ENCODE measurements at regions not wholly inside any gene's neighbourhood (a gene's known extent, or its start where the extent isn't known, plus 50 kb on each side); places are given as distances from the start of the nearest gene placed in this dataset.
"Not testable (repeated sequence)": the region's sequence is repeated elsewhere in the genome, so short reads cannot be mapped to it uniquely, and the experiment has no call there.

DNA sequence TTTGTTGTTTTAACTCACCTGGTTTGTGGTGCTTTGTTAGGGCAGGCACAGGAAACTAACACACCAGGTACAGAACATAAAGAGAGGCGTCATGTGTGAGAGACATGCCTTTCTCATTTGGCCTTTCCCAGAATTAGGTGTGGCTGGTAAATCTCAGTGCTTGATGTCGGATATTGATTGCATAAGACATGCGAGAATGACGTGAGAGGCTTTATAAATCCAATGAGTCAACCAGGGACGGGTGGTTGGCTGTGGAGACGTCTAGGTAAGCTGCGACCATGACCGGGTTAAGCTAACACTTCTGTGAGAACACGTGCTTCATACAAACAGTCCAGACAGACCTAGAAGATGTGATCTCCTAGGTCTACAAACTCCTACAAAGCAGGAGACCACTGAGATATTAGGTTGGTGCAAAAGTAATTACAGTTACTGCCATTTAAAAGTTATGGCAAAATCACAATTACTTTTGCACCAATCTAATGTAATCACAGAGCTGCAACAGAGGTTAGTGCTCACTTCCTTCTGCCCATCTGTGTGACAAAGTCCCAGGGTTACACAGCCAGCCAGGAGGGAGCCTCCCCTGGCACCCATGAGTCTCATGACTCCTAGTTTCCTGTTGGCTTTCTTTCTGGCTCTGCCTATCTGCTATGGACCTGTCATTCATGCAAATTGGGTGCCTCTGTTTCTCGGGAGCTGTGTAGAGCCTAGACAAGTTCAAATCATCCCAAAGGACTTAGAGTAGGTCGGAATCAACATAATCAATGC lies 98.9 kb upstream of the ATP8B1 start:
- 84% methylated on average over 11 of the region's 11 CpGs for WGBS
- DNase-seq (ENCODE audit: extremely low spot score), result no peak
- Histone ChIP-seq H3K4me3 (ENCODE audit: low read depth, low read length) (no peak overlapping the region), H3K27ac (ENCODE audit: low read depth) (peak overlapping the region; percentile 35), H3K4me1 (ENCODE audit: insufficient read depth) (no peaks in the 10 kb centered on the region), H3K36me3 (ENCODE audit: insufficient read depth) (no peaks in the 10 kb centered on the region)

DNA sequence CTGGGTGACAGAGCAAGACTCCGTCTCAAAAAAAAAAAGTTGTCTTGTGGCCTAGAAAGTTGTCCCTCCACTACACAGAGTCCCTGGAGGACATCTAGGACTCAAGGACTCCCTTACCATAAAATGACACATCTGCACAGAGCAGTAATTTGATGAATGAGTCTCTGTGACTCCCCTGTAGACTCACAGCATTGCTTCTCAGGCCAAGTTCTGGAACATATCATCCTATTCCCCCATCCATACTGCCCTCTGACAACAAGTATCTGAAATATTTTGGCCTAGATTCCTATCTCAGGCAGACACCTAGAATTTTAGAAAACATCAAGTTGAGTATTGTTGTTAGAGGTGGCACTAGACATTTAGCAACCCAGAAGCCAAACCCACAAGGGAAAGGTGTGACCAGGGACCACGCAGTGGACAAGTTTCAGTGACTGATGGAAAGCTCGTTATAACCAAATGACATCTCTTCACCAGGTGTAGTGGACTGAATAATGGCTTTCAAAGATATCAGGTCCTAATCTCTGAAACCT lies 97.9 kb upstream of the ATP8B1 start:
- DNase-seq (ENCODE audit: extremely low spot score), result no peak
- H3K4me3 ChIP-seq (ENCODE audit: low read depth, low read length), result no peak overlapping the region
- no peak overlapping the region for H3K27ac ChIP-seq (ENCODE audit: low read depth)
- H3K36me3 ChIP-seq (ENCODE audit: insufficient read depth), result no peaks in the 10 kb centered on the region
- WGBS, result 93% methylated on average over 3 of the region's 3 CpGs
- H3K4me1 ChIP-seq (ENCODE audit: insufficient read depth), result no peaks in the 10 kb centered on the region

DNA sequence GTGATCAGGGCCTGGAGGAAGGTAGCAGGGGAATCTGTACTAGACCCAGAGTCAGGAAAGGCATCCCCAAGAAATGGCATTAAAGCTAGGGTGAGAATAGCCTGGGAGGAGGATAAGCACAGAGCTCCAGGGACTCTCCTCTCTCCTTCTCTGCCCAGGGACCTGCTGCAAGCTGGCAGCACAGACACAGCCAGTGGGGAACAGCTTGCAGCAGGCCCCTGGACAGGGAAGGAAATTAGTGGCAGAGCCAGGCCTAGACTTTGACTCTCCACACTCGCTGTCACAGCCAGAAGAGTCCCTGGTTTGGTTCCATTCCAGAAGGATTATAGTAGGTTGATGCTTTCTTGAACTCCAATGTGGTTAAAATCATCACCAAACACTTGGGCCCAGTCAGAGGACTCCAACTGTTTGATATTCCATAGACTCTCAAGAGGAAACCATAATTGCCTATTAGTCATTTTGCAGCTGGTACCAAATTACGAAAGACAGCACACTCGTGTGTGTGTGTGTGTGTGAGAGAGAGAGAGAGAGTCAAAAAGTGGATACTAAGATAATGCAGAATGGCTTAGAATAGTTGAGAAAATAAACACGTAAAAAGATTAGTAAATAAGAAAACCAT lies 95.5 kb upstream of the ATP8B1 start:
- WGBS, result 43% methylated on average over 4 of the region's 4 CpGs
- DNase-seq (ENCODE audit: extremely low spot score), result no peak
- Histone ChIP-seq H3K4me1 (ENCODE audit: insufficient read depth) (no peaks in the 10 kb centered on the region), H3K4me3 (ENCODE audit: low read depth, low read length) (no peak overlapping the region), H3K36me3 (ENCODE audit: insufficient read depth) (no peaks in the 10 kb centered on the region), H3K27ac (ENCODE audit: low read depth) (no peak overlapping the region)

DNA sequence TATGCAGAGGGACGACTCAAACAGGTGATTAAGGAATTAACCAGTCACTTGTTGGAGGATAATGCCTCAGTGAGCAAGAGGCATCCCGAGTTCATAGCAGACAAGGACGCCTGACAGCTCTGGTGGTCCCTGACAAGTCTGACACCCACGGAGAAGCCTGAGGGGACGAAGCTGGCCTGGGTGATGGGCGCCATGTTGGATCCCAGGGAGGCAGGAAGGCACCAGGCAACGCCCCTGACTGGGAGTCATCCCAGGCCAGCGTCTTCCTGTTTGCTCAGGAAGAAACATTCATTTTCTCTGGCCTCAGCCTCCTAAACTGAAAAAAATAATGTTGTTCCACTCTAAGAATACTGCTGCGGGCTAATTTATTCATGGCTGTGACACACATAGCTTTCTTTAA lies 92.1 kb upstream of the ATP8B1 start:
- H3K27ac ChIP-seq (ENCODE audit: low read depth), result no peak overlapping the region
- 84% methylated on average over 9 of the region's 9 CpGs for WGBS

DNA sequence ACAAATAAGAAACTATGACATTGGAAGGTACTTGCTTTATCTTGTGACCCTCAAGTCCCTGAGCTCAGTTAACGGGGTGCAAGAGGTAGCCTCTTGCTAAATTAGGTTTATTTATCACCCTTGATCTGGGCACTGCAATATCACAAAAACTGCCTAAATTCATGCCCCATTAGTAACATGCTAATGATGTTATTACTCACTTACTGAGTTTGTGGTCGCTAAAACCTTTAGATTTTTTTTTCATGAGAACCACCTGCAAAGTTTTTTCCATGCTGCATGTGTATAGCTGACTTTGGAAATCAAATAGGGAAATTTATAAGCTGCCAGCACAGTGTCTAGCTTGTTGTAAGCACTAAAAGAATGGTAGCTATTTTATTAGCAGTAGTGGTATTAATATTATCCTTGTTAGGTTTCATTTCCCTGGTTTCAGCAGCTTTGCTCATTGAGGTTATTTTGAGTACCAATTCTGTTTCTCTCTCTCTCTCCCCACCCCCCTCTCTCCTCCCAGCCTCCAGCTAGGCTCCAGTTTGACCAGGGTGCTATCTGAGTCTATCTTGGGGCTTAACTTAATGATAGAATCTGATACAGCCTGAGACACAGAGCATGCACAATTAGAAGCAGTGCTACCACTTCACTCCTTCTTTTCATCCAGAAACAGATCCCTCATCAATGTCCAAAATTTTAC lies 88.7 kb upstream of the ATP8B1 start:
- no peaks in the 10 kb centered on the region for H3K36me3 ChIP-seq (ENCODE audit: insufficient read depth)
- no peak overlapping the region for H3K27ac ChIP-seq (ENCODE audit: low read depth)
- no peaks in the 10 kb centered on the region for H3K4me1 ChIP-seq (ENCODE audit: insufficient read depth)
- DNase-seq (ENCODE audit: extremely low spot score), result no peak
- H3K4me3 ChIP-seq (ENCODE audit: low read depth, low read length), result no peak overlapping the region
- 88% methylated on average over 2 of the region's 2 CpGs for WGBS

More for the DNA sequence above, 92.1 kb upstream of the ATP8B1 start:
- Histone ChIP-seq H3K4me3 (ENCODE audit: low read depth, low read length) (no peak overlapping the region), H3K36me3 (ENCODE audit: insufficient read depth) (no peaks in the 10 kb centered on the region), H3K4me1 (ENCODE audit: insufficient read depth) (no peaks in the 10 kb centered on the region)
- DNase-seq (ENCODE audit: extremely low spot score), result no peak

DNA sequence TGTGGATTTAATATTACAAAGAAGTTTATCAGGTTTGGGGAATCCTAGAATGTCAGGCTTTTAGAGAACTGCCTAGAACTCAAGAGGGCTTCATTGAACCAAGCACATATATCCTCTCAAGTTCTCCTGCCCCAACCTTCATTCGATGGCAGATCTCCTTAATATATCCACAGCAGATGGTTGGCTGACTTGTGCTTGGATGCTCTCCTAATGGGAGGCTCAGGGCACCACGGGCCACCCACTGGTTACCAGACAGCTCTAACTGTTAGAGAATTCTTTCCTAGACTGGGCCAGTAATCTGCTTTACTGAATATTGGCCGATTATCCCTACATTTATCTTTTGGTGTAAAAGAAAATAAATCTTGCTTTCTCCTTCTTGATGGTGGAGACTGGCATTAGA lies 87.2 kb upstream of the ATP8B1 start:
- no peak overlapping the region for H3K4me3 ChIP-seq (ENCODE audit: low read depth, low read length)
- no peak overlapping the region for H3K27ac ChIP-seq (ENCODE audit: low read depth)
- H3K36me3 ChIP-seq (ENCODE audit: insufficient read depth), result no peaks in the 10 kb centered on the region
- H3K4me1 ChIP-seq (ENCODE audit: insufficient read depth), result no peaks in the 10 kb centered on the region
- 86% methylated on average over 3 of the region's 3 CpGs for WGBS
- no peak for DNase-seq (ENCODE audit: extremely low spot score)

DNA sequence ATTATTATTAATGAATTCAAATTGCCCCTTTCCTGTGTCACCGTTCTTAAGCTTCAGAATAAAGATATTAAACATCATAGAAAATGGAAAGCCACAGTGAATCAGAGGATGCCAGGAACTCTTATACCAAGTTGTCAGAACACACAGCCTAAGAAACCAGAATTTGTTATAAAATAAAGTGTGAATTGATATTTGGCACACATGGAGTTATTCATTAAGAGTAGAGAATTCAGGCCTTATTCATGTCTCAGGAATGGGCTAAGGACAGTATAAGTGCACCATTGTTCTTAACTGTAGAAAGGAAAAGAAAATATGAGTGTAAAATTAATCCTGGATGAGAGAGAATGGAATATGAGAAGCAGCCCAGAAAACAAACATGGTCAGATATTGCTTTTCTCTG lies 86.7 kb upstream of the ATP8B1 start:
- no peak for DNase-seq (ENCODE audit: extremely low spot score)

DNA sequence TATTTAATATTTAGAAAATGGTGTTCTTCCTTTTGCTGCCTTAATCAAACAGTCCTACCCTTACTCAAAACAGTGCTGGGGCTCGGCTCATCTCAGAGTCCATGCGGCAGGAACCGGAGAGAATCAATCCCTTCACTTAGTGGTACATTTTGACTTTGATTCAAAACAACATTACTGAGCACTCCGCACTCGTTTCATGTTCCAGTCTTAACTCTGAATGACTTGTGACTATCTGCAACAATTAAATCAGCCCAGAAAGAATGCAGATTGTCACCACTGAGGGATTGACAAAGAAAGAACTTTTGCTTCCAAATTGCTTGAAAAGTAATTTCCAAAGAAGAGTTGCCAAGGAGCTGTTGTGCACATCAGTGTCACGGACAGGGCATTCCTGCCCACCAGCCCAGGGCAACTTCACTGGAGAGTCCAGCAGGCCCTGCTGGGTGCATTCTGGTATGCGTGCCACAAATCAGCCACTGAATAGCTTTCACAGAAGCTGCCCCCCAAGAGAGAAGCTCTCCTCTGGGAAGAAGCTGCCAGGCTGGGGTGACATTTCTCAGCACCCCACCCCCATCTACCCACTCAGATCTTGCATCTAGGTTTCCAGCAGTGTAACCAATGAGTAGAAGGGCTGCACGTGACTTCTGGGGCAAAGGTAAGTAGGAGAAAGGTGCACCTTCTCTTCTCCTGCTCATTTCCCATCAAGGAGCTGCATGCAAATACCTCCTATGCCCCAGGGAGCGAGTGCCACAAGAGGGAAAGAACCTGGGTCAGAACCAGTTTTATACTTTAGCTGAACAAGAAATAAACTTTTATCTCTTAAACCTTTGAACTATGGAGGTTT lies 84.6 kb upstream of the ATP8B1 start:
- Histone ChIP-seq H3K4me3 (ENCODE audit: low read depth, low read length) (no peak overlapping the region), H3K27ac (ENCODE audit: low read depth) (no peak overlapping the region), H3K4me1 (ENCODE audit: insufficient read depth) (no peaks in the 10 kb centered on the region), H3K36me3 (ENCODE audit: insufficient read depth) (no peaks in the 10 kb centered on the region)
- 90% methylated on average over 9 of the region's 9 CpGs for WGBS
- DNase-seq (ENCODE audit: extremely low spot score), result no peak

More for the DNA sequence above, 86.7 kb upstream of the ATP8B1 start:
- no peaks in the 10 kb centered on the region for H3K4me1 ChIP-seq (ENCODE audit: insufficient read depth)
- 95% methylated on average over 1 of the region's 1 CpG for WGBS
- no peak overlapping the region for H3K27ac ChIP-seq (ENCODE audit: low read depth)
- no peak overlapping the region for H3K4me3 ChIP-seq (ENCODE audit: low read depth, low read length)
- no peaks in the 10 kb centered on the region for H3K36me3 ChIP-seq (ENCODE audit: insufficient read depth)

DNA sequence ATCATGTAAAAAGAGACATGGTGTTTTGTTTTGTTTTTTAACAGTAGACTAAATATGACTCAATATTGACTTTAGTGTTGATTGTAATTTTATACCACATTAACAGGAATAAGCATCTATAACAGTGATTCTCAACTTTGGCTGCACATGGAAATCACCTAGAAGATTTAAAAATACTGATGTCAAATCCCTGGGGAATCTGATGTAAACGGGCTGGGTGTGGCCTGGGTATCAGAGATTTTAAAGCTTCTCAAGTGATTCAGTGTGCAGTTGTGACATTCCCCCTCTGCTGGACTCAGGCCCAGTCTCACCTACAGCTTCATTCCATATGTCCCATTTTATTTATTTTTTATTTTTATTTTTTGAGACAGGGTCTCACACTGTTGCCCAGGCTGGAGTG lies 82.8 kb upstream of the ATP8B1 start:
- Histone ChIP-seq H3K4me3 (ENCODE audit: low read depth, low read length) (no peak overlapping the region), H3K4me1 (ENCODE audit: insufficient read depth) (no peaks in the 10 kb centered on the region), H3K36me3 (ENCODE audit: insufficient read depth) (no peaks in the 10 kb centered on the region), H3K27ac (ENCODE audit: low read depth) (no peak overlapping the region)
- WGBS, result 64% methylated on average over 1 of the region's 1 CpG
- no peak for DNase-seq (ENCODE audit: extremely low spot score)

DNA sequence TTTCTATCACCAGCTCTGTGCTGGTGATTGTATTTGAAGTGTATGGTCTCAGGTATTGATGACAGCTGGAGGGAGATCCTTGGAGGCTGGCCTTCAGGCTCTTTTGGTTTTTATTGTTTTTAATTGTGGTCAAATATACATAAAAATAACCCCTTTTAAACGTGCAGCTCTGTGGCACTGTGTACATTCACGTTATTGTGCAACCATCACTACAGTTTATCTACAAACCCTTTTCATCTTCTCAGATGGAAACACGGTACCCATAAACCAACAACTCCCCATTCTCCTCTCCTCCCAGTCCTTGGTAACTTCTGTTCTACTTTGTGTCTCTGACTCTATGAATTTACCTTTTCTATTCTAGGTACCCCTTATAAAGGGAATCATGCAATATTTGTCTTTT lies 79.3 kb upstream of the ATP8B1 start:
- Histone ChIP-seq H3K36me3 (ENCODE audit: insufficient read depth) (no peaks in the 10 kb centered on the region), H3K4me1 (ENCODE audit: insufficient read depth) (no peaks in the 10 kb centered on the region), H3K4me3 (ENCODE audit: low read depth, low read length) (no peak overlapping the region), H3K27ac (ENCODE audit: low read depth) (no peak overlapping the region)
- 56% methylated on average over 3 of the region's 3 CpGs for WGBS
- DNase-seq (ENCODE audit: extremely low spot score), result no peak

DNA sequence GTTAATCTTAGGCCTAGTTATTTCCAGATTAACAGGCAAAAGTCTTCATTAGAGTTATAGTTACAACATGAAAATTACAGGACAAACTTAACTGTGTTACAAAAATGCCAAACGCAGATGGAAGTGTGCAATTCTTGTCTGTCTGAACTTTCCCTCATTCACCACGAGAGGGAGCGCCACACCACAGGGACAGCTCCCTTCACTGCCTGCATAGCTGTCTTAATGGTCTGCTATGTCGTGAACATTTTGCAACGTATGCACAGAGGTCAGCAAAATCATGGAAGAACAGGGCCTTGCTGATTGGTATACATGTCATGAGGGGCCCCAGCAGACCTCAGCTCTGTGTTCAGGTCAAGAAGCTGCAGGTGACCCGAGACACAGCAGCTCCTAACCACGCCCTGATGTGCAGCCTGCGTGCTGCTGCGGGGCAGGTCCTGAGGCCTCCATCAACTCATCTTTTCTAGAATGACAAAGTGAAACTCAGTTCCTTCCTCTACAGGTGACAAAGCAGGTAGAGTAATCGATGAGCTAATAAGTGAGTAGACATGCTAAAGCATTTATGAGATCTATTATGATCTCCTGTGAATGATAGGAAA lies 78.8 kb upstream of the ATP8B1 start:
- Histone ChIP-seq H3K4me3 (ENCODE audit: low read depth, low read length) (no peak overlapping the region), H3K4me1 (ENCODE audit: insufficient read depth) (no peaks in the 10 kb centered on the region), H3K36me3 (ENCODE audit: insufficient read depth) (no peaks in the 10 kb centered on the region), H3K27ac (ENCODE audit: low read depth) (no peak overlapping the region)
- DNase-seq (ENCODE audit: extremely low spot score), result peak; percentile 72
- WGBS, result 40% methylated on average over 10 of the region's 10 CpGs

DNA sequence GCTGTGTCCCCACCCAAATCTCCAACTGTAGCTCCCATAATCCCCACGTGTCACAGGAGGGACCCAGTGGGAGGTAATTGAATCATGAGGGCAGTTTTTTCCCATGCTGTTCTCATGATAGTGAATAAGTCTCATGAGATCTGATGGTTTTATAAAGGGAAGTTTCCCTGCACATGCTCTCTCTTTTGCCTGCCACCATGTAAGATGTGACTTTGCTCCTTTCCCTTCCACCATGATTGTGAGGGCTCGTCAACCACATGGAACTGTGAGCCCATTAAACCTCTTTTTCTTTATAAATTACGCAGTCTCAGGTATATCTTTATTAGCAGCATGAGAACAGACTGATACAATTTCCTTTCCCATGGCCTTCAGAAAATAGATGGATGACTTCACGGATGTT lies 76.8 kb upstream of the ATP8B1 start:
- not testable (repeated sequence) for H3K4me3 ChIP-seq (ENCODE audit: low read depth, low read length); DNase-seq (ENCODE audit: extremely low spot score); H3K36me3 ChIP-seq (ENCODE audit: insufficient read depth); H3K27ac ChIP-seq (ENCODE audit: low read depth); H3K4me1 ChIP-seq (ENCODE audit: insufficient read depth)
- 93% methylated on average over 4 of the region's 4 CpGs for WGBS

DNA sequence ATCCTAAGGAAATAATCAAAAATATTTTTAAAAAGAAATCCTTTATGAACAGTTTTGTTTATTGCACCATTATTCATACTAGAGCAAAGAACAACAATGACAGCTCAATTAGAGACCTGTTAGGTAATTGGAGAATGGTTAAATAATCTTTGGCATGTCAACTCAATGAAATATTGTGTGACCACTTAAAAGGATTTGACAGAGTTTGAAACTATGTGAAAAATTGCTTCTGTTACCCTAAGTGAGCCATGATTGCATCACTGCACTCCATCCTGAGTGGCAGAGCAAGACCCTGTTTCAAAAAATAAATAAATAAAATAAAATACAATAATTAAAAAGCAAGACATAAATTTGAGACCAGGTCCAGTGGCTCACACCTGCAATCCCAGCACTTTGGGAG lies 66.1 kb upstream of the ATP8B1 start:
- no peak overlapping the region for H3K27ac ChIP-seq (ENCODE audit: low read depth)
- no peak for DNase-seq (ENCODE audit: extremely low spot score)
- no peaks in the 10 kb centered on the region for H3K36me3 ChIP-seq (ENCODE audit: insufficient read depth)
- H3K4me1 ChIP-seq (ENCODE audit: insufficient read depth), result no peaks in the 10 kb centered on the region
- H3K4me3 ChIP-seq (ENCODE audit: low read depth, low read length), result no peak overlapping the region
